ENCODE measurements at regions not wholly inside any gene's neighbourhood (a gene's known extent, or its start where the extent isn't known, plus 50 kb on each side); places are given as distances from the start of the nearest gene placed in this dataset.
A peak's percentile ranks its signal among the peaks of the same experiment; 100 is the strongest.

- no peak overlapping the region for H3K27ac Mint-ChIP-seq (ENCODE audit: low read depth, unreplicated experiment)
- peaks cover 6% of the 10 kb centered on the region for H3K4me1 Mint-ChIP-seq (ENCODE audit: insufficient read depth, unreplicated experiment)
- no peaks in the 10 kb centered on the region for H3K9me3 Mint-ChIP-seq (ENCODE audit: unreplicated experiment)
- H3K4me3 Mint-ChIP-seq (ENCODE audit: unreplicated experiment), result no peak overlapping the region
- intact Hi-C loops (cut with micrococcal nuclease), result no loop called here
- ChIA-PET POLR2A (no interaction called here), CTCF (interaction anchor here (1.2 kb wide), 1 partner anchor 10 kb away, joined by 5 read pairs; no protein-coding TSS in a partner anchor)
- H3K27me3 Mint-ChIP-seq (ENCODE audit: insufficient read depth, unreplicated experiment), result no peaks in the 10 kb centered on the region
- no peaks in the 10 kb centered on the region for H3K36me3 Mint-ChIP-seq (ENCODE audit: insufficient read depth, unreplicated experiment)
- BruUV-seq (replicated peaks), result no TSS peak
- no peak for TF ChIP-seq CTCF (IDR thresholded peaks at IDR 0.05; ENCODE audit: unreplicated experiment)
- DNase-seq (ENCODE audit: unreplicated experiment), result no peak
Observed at GRCh38 chr2:193520709-193521458, 1326.2 kb upstream of the TMEFF2 start.

- no peaks in the 10 kb centered on the region for H3K9me3 Mint-ChIP-seq (ENCODE audit: unreplicated experiment)
- intact Hi-C loops (cut with micrococcal nuclease), result no loop called here
- peak; percentile 27 for DNase-seq (ENCODE audit: unreplicated experiment)
Observed at GRCh38 chr2:193518041-193518817, 1323.5 kb upstream of the TMEFF2 start.

GRCh38 chr2:193517615-193518014, 1322.9 kb upstream of the TMEFF2 start:
- no peak overlapping the region for H3K4me3 Mint-ChIP-seq (ENCODE audit: unreplicated experiment)
- no peaks in the 10 kb centered on the region for H3K9me3 Mint-ChIP-seq (ENCODE audit: unreplicated experiment)
- peaks cover 6% of the 10 kb centered on the region for H3K4me1 Mint-ChIP-seq (ENCODE audit: insufficient read depth, unreplicated experiment)
- no peaks in the 10 kb centered on the region for H3K27me3 Mint-ChIP-seq (ENCODE audit: insufficient read depth, unreplicated experiment)
- H3K36me3 Mint-ChIP-seq (ENCODE audit: insufficient read depth, unreplicated experiment), result no peaks in the 10 kb centered on the region
- intact Hi-C loops (cut with micrococcal nuclease), result no loop called here
- H3K27ac Mint-ChIP-seq (ENCODE audit: low read depth, unreplicated experiment), result peak overlapping the region; percentile 25
- DNase-seq (ENCODE audit: unreplicated experiment), result no peak
- no peak for TF ChIP-seq CTCF (IDR thresholded peaks at IDR 0.05; ENCODE audit: unreplicated experiment)
- CTCF ChIA-PET, result no interaction called here
- POLR2A ChIA-PET, result no interaction called here
- BruUV-seq (replicated peaks), result no TSS peak

More at GRCh38 chr2:193518041-193518817, 1323.5 kb upstream of the TMEFF2 start:
- Mint-ChIP-seq H3K4me1 (ENCODE audit: insufficient read depth, unreplicated experiment) (peaks cover 6% of the 10 kb centered on the region), H3K27ac (ENCODE audit: low read depth, unreplicated experiment) (peak overlapping the region; percentile 25), H3K27me3 (ENCODE audit: insufficient read depth, unreplicated experiment) (no peaks in the 10 kb centered on the region), H3K4me3 (ENCODE audit: unreplicated experiment) (no peak overlapping the region), H3K36me3 (ENCODE audit: insufficient read depth, unreplicated experiment) (no peaks in the 10 kb centered on the region)
- no peak for TF ChIP-seq CTCF (IDR thresholded peaks at IDR 0.05; ENCODE audit: unreplicated experiment)
- POLR2A ChIA-PET, result interaction anchor here (0.7 kb wide), 1 partner anchor 73 kb away, joined by 3 read pairs; no protein-coding TSS in a partner anchor
- CTCF ChIA-PET, result no interaction called here
- no TSS peak for BruUV-seq (replicated peaks)

- ChIA-PET POLR2A (no interaction called here), CTCF (no interaction called here)
- Mint-ChIP-seq H3K4me1 (ENCODE audit: insufficient read depth, unreplicated experiment) (no peaks in the 10 kb centered on the region), H3K27me3 (ENCODE audit: insufficient read depth, unreplicated experiment) (no peaks in the 10 kb centered on the region), H3K4me3 (ENCODE audit: unreplicated experiment) (no peak overlapping the region), H3K36me3 (ENCODE audit: insufficient read depth, unreplicated experiment) (no peaks in the 10 kb centered on the region), H3K9me3 (ENCODE audit: unreplicated experiment) (no peaks in the 10 kb centered on the region), H3K27ac (ENCODE audit: low read depth, unreplicated experiment) (no peak overlapping the region)
- BruUV-seq (replicated peaks), result no TSS peak
- DNase-seq (ENCODE audit: unreplicated experiment), result no peak
- intact Hi-C loops (cut with micrococcal nuclease), result no loop called here
- TF ChIP-seq CTCF (IDR thresholded peaks at IDR 0.05; ENCODE audit: unreplicated experiment), result no peak
Observed at GRCh38 chr2:193506035-193506434, 1311.3 kb upstream of the TMEFF2 start.
